ENCODE measurements at regions not wholly inside any gene's neighbourhood (a gene's known extent, or its start where the extent isn't known, plus 50 kb on each side); places are given as distances from the start of the nearest gene placed in this dataset.

DNA sequence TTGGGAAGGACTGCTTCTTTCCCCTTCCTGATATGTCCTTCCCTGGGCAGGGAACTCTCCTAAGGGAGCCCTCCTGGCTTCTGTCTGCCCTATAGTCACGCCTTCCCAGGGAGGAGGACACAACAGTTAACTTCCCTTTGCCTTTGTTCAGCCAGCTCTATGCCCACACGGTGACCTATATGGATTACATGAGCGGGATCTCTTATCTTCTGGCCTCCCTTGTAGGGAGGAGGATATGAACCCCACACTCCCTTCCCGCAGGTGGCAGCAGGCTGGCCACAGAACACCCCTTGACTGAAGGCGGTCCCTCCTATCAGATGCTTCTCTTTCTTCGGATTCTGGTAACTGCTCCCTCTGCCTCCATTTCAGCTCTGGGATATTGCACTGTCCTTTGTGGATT is 135.6 kb upstream of the MAX start:
- Histone ChIP-seq H3K4me1 (peaks cover 0 to 29% (median 0%) of the 10 kb centered on the region in 4 donors), H3K4me3 (no peak overlapping the region), H3K27me3 (no peaks in the 10 kb centered on the region), H3K27ac (peak overlapping the region in 1 of 4 donors; percentile 1), H3K9me3 (no peaks in the 10 kb centered on the region), H3K36me3 (no peaks in the 10 kb centered on the region)
- no peak for TF ChIP-seq POLR2A (IDR thresholded peaks at IDR 0.05)
- no peak for TF ChIP-seq EP300 (IDR thresholded peaks at IDR 0.05)
- WGBS, 2 donors, result 76% methylated on average over 6 of the region's 6 CpGs
- no peak for DNase-seq
- ATAC-seq (ENCODE audit: low FRiP score in 2 of 2), result peak in 1 of 2 donors; percentile 3

DNA sequence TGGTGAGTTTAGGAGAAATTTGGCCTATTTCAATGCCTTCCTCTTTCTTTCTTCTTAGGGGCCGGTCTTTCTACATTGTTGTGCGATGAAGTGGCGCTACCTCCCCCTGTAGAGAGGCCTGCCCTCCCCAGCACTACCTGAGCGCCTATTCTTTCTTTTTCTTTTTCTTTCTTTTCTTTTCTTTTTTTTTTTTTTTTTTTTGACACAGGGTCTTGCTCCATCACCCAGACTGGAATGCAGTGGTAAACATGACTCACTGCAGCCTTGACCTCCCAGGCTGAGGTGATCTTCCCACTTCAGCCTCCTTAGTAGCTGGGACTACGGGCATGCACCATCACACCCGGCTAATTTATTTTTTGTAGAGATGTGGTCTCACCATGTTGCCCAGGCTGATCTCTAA is 136.1 kb upstream of the MAX start:
- H3K27ac ChIP-seq, result peak overlapping the region in 1 of 4 donors; percentile 3
- no peak for DNase-seq
- peak in 1 of 2 donors; percentile 78 for ATAC-seq (ENCODE audit: low FRiP score in 2 of 2)
- H3K4me3 ChIP-seq, result no peak overlapping the region
- WGBS, 2 donors, result 88 to 95% methylated on average over 5 to 6 of the region's 6 CpGs
- no peaks in the 10 kb centered on the region for H3K36me3 ChIP-seq
- no peaks in the 10 kb centered on the region for H3K27me3 ChIP-seq
- H3K4me1 ChIP-seq, result peaks cover 0 to 29% (median under 1%) of the 10 kb centered on the region in 4 donors
- no peaks in the 10 kb centered on the region for H3K9me3 ChIP-seq
- no peak for TF ChIP-seq EP300 (IDR thresholded peaks at IDR 0.05)

DNA sequence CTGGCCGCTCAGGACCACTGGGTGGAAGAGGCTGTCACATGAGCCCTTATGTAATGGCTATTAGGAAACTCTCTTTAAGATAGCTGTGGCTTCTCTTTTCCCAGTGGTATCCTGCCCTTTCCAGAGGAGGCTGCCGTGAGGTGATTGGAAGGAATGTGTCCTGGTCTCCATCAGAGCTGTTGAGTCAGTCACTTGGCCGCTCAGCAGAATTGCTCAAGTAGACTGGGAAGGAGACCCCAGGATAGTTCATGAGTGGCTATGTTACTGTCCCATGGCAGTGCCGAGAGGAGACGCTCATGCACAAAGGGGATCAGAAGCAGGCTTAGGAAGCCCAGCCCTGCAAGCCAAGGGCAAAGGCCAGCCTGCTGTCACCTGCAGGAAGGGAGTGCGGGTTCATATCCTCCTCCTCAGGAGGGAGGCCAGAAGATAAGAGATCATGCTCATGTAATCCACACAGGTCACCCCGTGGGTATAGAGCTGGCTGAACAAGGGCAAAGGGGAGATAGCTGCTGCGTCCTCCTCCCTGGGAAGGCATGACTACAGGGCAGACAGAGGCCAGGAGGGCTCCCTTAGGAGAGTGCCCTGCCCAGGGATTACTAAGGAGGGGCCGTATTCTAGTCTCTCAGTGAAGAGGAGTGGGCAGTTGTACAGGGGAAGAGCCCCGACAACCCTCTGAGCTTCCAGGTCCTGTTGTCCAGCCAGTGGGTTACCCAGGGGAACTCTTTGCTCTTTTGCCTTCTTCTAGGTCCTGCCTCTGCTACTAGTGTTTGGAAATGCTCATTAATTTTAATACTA is 137.0 kb upstream of the MAX start:
- H3K4me1 ChIP-seq, result peaks cover 0 to 37% (median 5%) of the 10 kb centered on the region in 4 donors
- peak; percentile 35 to 82 for ATAC-seq (ENCODE audit: low FRiP score in 2 of 2)
- H3K9me3 ChIP-seq, result no peaks in the 10 kb centered on the region
- H3K4me3 ChIP-seq, result no peak overlapping the region
- H3K36me3 ChIP-seq, result no peaks in the 10 kb centered on the region
- TF ChIP-seq, protein P1, sequence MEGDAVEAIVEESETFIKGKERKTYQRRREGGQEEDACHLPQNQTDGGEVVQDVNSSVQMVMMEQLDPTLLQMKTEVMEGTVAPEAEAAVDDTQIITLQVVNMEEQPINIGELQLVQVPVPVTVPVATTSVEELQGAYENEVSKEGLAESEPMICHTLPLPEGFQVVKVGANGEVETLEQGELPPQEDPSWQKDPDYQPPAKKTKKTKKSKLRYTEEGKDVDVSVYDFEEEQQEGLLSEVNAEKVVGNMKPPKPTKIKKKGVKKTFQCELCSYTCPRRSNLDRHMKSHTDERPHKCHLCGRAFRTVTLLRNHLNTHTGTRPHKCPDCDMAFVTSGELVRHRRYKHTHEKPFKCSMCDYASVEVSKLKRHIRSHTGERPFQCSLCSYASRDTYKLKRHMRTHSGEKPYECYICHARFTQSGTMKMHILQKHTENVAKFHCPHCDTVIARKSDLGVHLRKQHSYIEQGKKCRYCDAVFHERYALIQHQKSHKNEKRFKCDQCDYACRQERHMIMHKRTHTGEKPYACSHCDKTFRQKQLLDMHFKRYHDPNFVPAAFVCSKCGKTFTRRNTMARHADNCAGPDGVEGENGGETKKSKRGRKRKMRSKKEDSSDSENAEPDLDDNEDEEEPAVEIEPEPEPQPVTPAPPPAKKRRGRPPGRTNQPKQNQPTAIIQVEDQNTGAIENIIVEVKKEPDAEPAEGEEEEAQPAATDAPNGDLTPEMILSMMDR (IDR thresholded peaks at IDR 0.05), result no peak
- TF ChIP-seq EP300 (IDR thresholded peaks at IDR 0.05), result no peak
- no peak for TF ChIP-seq POLR2AphosphoS5 (IDR thresholded peaks at IDR 0.05)
- no peak for TF ChIP-seq POLR2A (IDR thresholded peaks at IDR 0.05)
- peak overlapping the region in 1 of 4 donors; percentile 3 for H3K27ac ChIP-seq
- H3K27me3 ChIP-seq, result no peaks in the 10 kb centered on the region
- 76 to 89% methylated on average over 10 of the region's 10 CpGs for whole genome bisulfite sequencing, 2 donors
- DNase-seq, result no peak

DNA sequence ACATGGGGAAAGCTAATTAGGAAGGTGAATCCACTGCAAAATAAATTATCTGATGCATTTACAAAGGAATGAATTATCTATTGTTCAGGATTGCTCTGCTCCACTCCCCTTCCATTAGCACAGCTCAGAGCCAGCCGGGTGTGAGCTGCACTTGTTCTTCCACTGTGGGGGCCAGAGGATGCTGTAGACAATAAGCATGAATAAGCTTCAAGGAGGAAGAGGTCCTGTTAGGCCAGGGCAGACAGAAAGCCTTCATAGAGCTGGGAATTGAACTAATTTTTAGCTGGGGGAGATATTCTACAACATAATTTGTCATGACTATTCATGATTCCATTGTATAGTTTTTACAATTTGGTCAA is 137.6 kb upstream of the MAX start:
- ATAC-seq (ENCODE audit: low FRiP score in 2 of 2) (no peak), DNase-seq (no peak)
- Histone ChIP-seq H3K36me3 (no peaks in the 10 kb centered on the region), H3K27me3 (no peaks in the 10 kb centered on the region), H3K4me3 (no peak overlapping the region), H3K4me1 (peaks cover 0 to 38% (median 5%) of the 10 kb centered on the region in 4 donors), H3K9me3 (no peaks in the 10 kb centered on the region), H3K27ac (no peak overlapping the region)
- TF ChIP-seq, protein P1 (IDR thresholded peaks at IDR 0.05), result no peak
- TF ChIP-seq POLR2AphosphoS5 (IDR thresholded peaks at IDR 0.05) (no peak), EP300 (IDR thresholded peaks at IDR 0.05) (no peak), POLR2A (IDR thresholded peaks at IDR 0.05) (no peak)
- WGBS, 2 donors, result 84 to 85% methylated on average over 1 of the region's 1 CpG

DNA sequence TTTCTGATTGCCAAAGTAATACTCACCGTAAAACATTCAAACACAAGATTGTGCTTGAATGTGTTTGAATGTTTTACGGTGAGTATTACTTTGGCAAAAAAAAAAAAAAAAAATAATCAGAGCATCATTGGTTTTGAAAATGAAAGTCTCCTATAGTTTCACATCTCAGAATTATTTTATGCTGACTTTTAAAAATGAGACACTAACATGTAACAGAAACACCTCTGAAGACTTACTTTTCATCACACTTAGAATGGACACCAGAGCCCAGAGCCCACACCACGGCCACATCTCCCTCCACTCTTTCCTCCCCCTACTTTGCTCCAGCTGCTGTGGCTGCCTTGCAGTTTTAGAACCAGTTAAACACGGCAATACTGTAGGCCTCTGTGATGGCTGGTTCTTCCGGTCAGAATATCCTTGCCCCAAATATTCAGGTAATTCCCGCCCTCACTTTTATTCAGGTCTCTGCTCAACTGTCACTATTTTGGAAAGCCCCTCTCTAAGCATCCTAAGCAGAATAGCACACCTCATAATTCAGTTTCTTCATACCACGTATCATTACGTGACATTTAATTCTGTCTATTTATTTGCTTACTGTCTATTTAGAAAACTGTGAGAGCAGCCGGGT is 138.9 kb upstream of the MAX start:
- TF ChIP-seq, protein P1 (IDR thresholded peaks at IDR 0.05), result no peak
- TF ChIP-seq POLR2AphosphoS5 (IDR thresholded peaks at IDR 0.05) (no peak), EP300 (IDR thresholded peaks at IDR 0.05) (no peak), POLR2A (IDR thresholded peaks at IDR 0.05) (no peak)
- H3K9me3 ChIP-seq, result no peaks in the 10 kb centered on the region
- WGBS, 2 donors, result 90% methylated on average over 9 of the region's 9 CpGs
- no peak for DNase-seq
- H3K4me3 ChIP-seq, result no peak overlapping the region
- H3K27ac ChIP-seq, result no peak overlapping the region
- peaks cover 0 to 38% (median 5%) of the 10 kb centered on the region in 4 donors for H3K4me1 ChIP-seq
- H3K36me3 ChIP-seq, result no peaks in the 10 kb centered on the region
- ATAC-seq (ENCODE audit: low FRiP score in 2 of 2), result no peak
- no peaks in the 10 kb centered on the region for H3K27me3 ChIP-seq

All from upper lobe of left lung (tissue), 6 donors.